AG08395 (cell line): ENCODE measurements at regions not wholly inside any gene's neighbourhood (a gene's known extent, or its start where the extent isn't known, plus 50 kb on each side); places are given as distances from the start of the nearest gene placed in this dataset.
"Not testable (repeated sequence)": the region's sequence is repeated elsewhere in the genome, so short reads cannot be mapped to it uniquely, and the experiment has no call there.

Experiments used
- DNase-seq: peaks from one replicate; pipeline ENCODE4 v3.0.0; 2012; ENCODE audit warnings: mixed read lengths, low spot score

DNA sequence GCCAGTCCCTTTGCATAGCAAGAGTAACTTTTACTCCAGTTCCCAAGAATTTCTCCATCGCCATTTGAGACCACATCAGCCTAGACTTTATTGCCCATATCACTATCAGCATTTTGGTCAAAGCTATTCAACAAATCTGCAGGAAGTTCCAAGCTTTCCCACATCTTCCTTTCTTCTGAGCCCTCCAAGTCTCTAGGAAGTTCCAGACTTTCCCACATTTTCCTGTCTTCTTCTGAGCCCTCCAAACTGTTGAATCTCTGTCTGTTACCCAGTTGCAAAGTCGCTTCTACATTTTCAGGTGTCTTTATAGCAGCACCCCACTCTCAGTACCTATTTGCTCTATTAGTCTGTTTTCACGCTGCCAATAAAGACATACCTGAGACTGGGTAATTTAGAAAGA, 386.4 kb upstream of the KCND2 start:
- DNase-seq = not testable (repeated sequence)

DNA sequence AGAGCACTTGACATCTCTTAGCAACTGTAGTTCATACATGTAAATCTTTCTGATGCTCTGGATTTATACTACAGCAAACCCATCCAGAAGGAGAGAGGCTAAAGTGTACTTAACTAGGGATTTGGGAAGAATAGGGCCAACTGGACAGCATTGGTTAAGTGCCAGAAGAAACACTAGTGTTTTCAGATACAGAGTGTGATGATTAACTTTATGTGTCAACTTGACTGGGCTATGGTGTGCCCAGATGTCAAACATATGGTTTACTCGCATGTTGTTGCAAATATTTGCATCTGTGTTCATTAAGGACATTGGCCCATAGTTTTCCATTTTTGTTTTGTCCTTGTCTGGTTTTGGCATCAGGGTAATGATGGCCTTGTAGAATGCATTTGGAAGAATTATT, 384.7 kb upstream of the KCND2 start:
- DNase-seq = no peak

DNA sequence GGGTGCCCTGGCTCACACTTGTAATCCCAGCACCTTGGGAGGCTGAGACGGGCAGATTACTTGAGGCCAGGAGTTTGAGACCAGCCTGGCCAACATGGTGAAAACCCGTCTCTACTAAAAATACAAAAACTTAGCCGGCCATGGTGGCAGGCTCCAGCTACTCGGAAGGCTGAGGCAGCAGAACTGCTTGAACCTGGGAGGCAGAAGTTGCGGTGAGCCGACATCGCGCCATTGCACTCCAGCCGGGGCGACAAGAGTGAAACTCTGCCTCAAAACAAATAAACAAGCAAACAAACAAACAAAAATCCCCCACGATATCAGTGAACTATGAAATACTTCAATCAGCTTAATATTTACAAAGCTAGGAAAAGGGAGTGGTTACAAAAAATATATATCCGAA, 382.3 kb upstream of the KCND2 start:
- no peak for DNase-seq

DNA sequence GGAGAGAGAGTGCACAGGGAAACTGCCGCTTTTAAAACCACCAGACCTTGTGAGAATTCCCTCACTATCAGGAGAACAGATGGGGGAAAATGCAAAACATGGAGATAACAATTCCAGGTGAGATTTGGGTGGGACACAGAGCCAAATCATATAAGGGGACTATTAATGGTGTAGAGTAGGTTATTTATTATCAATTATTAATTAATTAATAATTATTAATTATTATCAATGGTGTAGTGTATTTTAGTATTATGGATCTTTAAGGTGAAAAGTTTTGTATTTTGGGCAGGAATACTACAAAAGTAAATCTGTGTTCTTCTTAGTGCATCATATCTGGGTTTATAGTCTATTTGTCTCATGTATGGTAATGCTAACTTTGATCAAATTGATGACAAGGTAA, 377.7 kb upstream of the KCND2 start:
- DNase-seq = no peak

DNA sequence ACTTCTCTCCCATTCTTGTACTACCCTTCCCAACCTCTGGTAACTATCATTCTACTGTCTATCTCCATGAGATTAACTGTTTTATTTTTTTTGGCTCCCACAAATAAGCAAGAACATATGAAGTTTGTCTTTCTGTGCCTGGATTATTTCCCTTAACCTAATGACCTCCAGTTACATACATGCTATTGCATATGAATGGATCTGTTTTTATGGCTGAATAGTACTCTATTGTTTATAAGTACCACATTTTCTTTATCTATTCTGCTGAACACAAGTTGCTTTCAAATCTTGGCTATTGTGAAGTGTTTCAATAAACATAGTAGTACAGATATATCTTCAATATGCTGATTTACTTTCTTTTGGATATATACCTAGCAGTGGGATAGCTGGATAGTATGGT, 376.6 kb upstream of the KCND2 start:
- DNase-seq = no peak

DNA sequence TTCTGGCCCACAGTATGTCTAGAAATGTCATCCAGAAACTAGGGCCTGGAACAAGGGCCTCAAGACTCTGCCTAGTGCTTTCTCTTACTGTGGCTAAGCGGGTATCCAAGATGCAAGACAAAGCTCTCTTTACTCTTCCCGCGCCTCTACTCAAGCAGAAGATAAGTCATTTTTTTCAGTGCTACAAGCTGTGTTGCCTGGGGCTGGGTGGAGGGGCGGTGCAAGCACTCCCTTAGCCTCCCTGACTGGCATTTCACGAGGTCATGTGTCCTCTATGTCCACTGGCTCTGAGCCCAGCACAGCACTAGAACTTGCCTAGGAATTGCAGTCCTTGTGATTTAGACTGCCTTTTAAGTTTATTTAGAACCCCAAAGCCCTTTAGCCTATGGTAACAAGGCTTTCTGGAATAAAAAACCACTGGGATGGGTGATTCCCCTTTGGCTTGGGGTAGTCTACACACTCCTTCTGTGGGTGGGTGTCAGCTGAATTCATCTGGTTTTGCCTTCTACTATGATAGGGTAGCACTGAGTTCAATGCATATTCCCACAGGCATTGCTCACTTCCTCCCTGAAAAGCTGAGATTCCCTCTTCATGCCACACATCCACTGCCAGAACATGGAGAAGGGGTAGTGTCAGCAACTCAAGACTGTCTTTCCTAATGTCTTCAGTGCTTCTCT, 371.8 kb upstream of the KCND2 start:
- no peak for DNase-seq

DNA sequence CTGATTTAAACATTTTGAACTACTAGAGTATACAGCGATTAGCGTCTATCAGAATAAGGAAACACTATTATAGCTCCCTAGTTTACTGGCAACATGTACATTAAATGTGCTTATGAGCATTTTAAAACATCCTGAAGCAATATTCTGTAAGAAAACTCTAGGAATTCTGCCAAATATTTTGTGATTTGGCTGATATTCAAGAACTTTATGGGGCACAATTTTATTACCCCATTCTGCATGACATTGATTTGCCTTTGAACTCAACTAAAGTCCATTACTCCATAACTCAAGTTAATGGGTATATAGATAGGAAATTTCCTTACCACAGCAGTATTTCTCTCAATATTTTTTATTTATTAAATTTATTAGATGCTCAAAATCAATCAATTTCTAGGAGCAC, 369.9 kb upstream of the KCND2 start:
- no peak for DNase-seq

DNA sequence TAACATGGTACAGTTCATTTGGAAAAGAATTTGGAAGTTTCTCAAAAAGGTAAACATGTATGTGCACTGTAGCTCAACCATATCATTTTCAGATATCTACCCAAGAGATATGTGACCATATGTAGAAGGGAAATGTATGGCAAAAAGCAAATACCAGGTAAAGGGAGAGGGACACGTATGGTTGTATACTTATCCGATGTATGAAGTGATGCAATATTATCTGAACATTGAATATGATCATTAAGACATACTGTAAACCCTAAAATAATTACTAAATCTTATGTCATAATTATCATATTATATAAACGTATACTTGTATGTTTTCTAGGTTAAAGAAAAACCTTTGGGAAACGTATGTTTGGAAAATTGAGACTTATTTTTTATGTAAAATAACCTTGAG, 367.5 kb upstream of the KCND2 start:
- no peak for DNase-seq

DNA sequence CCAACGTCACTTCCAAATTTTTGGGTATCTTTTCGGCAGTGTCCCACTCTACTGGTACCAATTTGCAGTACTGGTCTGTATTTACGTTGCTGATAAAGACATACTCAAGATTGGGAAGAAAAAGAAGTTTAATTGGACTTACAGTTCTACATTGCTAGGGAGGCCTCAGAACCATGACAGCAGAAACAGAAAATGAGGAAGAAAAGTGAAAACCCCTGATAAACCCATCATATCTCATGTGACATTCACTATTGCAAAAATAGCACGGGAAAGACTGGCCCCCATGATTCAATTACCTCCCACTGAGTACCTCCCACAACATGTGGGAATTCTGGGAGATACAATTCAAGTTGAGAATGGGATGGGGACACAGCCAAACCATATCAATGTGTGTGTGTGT, 364.0 kb upstream of the KCND2 start:
- no peak for DNase-seq

DNA sequence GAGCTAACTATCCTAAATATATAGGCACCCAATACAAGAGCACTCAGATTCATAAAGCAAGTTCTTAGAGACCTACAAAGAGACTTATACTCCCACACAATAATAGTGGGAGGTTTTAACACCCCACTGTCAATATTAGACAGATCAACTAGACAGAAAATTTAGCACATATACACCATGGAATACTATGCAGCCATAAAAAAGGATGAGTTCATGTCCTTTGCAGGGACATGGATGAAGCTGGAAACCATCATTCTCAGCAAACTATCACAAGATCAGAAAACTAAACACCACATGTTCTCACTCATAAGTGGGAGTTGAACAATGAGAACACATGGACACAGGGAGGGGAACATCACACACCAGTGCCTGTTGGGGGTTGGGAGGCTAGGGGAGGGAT, 358.9 kb upstream of the KCND2 start:
- not testable (repeated sequence) for DNase-seq

DNA sequence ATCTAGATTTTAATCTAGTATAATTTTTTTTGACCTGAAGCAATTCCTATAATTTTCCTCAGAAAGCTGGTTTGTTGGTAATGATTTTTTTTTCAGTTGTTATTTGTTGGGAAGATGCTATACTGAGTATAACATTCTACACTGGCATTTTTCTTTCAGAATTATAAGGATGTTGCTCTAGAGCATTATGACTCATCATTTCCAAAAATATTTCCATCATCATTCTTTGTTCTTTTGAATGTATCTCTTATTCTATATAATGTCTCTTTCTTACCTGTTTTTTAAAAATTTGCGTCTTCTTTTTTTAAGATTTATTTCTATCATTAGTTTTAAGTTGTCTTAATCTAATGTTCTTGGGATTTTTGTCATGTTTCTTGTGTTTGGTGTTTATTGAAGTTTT, 356.5 kb upstream of the KCND2 start:
- DNase-seq = no peak

DNA sequence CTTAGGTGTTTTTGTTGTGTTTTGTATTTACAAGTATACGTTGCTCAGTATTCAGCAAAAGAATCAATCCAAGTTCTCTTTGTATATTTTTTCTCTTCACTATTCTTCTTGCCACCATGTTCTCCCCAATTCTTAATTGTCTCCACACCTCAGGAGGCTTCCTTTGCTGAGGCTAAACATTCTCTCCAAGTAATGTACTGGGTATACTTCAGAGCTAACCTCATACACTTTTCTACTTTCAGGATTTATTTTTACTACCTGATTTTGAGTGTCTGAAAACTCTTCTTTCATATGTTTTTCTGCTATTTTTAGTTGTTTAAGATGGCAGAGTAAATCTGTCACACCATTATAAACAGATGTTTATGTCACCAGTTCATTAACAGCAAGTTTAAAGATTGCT, 354.8 kb upstream of the KCND2 start:
- DNase-seq = no peak

DNA sequence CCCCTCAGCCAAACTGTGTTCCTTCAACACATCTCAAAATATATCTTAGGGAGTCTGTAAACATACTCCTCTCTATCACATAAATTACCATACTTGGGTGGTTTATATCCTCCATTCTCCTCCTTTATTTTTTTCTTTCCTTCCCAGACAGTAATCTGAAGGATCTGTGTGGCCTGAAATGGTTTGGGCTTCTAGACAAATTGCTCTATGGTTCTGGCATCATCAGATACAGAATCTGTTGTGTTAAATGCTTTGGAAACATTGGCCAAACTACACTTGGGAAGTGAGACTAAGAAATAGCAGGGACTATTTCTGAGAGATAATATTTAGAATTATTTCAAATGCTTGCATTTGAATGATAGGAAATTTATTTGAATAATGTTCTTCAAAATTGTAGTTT, 353.0 kb upstream of the KCND2 start:
- no peak for DNase-seq

DNA sequence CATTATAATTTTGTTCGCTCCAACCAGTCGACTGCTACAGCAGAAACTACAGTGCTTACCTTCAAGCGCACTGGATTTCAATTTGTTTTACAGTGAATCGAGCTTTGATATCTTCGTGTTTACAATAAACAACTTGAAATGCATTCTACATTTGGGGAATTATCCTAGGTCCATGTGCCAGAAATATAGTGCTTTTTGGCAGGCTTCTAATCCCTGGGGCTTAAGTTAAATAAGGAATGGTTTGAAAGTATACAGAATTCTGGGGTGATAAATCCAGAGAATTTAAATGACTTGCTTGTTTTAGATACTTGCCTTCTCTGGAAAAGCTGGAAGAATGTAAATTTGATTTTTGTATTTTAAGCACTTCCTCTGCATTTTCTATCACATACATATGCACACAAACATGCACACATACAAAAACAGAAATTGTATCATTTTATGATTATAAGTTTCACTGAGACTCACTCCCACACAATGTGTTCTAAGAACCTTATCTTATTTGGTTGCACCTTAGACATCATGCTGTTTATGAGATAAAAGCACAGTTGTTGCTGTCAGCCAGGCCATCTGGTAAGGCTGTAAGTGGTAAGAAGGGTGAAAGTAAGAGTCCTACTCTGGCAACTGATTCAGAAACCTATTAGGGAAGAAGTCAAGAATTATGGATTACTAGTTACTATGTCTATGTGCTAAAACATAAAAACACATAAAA, 347.2 kb upstream of the KCND2 start:
- DNase-seq = no peak

DNA sequence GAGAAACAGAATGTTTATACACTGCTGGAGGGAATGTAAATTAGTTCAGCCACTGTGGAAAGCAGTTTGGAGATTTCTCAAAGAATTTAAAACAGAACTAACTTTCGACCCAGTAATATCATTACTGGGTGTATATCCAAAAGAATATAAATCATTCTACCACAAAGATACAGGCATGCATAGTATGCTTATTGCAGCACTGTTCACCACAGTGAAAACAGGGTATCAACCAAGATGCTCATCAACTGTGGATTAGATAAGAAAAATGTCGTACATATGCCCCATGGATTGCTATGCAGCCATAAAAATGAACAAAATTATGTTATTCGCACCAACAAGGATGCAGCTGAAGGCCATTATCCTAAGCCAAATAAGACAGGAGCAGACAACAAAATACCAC, 343.1 kb upstream of the KCND2 start:
- DNase-seq = no peak

DNA sequence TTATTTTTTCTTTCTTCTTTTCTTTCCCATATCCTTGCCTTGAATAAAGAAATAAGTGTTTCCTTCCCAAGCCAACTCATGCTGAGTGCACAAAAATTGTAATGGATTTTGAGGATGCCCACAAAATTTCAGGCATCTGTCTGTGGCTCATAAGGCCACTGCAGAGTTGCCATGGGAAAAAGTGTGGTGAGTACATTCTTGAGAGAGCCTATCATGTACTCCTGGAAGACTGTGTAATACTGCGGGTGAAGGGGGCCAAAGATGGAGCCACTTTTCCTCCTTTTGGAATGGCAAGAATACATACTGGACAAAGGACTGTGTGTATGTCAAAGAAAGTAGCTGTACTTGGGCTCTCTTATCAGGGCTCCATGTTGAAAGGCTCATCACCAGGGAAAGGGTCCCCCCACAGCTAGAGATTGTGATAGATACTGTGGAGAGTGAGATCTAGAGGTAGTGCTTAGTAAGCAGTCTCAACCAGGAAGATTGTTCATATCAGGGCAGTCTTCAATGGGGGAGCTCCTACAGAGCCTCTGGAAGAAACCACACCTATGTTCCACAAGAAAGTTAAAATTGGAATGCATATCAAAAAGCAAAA, 341.6 kb upstream of the KCND2 start:
- no peak for DNase-seq

DNA sequence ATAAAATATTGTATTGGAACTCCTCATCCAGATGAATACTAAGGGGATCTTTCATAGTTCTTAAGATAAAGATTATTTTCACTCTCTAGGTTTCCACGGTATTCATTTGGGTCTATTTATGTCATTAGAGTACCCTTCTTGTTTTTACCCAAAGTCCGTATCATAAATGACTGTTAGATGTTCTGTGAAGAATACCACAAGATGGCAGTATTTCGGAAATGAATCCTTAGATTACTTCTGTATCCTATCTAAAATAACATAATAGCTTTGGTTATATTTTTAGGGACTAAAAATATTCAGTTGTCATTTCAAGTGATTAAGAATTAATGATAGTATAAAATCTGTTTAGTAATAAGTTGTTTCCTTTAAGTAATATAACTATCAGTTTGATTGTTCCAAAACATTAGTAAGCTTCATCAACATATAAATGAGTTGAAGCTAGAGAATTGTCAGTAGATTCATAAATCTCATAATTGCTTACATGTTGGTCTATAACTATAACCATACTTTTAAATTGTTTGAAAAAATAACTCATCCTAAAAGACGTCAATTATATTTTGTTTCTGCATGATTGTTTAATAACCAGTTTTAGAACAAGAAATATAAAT, 337.5 kb upstream of the KCND2 start:
- DNase-seq = no peak

DNA sequence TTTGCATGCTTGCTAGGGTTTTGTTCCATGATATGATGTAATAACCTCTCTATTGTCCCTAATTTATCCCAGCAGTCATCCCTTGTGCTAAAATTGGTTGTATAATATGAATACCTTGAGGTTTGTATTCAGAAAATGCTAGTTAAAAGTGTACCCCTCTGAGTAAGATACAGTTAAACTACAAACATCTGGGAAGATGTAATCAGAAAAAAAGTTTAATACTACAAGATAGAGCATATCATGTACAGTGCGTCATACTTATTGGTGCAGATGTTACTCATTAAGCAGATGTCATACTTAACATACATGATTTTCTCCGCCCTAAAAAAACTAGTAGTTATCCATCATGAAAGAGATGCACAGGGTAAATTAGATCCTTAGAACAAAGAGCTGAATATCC, 336.1 kb upstream of the KCND2 start:
- no peak for DNase-seq

DNA sequence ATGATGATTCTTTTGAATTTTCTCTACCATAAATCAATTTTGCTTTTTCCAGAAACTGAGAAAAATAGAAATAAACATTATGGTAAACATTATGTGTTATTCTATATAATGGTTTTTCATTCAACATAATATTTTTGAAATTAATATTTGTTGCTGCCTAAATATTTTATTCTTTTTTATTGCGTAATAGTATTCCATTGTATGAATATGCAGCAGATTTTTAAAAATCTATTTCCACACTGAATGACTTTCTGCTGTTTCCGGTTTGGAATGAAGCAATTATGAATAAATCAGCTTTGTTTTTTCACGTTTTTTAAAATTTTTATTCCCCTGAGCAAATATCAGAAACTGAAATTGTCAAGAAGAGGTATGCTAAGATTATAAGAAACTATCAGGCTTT, 335.2 kb upstream of the KCND2 start:
- DNase-seq = no peak

DNA sequence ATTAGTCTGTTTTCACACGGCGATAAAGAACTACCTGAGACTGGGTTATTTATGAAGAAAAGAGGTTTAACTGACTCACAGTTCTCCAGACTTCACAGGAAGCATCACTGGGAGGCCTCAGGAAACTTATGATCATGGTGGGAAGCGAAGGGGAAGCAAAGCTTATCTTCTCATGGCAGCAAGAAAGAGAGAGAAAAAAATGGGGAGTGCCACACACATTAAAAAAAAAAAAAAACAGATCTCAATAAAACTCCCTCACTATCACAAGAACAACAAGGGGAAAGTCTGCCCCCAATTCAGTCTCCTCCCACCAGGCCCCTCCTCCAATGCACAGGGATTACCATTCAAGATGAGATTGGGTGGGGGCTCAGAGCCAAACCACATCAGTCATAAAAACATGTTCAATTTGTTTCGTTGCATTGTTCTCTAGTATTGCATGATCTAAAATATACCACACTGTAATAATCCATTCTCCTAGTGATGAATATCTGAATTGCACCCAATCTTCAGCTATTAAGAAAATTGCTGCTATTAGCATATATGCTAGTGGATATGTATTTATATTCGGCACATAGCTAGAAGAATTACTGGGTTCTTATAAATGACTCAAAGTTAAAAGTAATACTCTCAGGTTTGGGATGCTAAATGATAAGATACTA, 328.9 kb upstream of the KCND2 start:
- no peak for DNase-seq

DNA sequence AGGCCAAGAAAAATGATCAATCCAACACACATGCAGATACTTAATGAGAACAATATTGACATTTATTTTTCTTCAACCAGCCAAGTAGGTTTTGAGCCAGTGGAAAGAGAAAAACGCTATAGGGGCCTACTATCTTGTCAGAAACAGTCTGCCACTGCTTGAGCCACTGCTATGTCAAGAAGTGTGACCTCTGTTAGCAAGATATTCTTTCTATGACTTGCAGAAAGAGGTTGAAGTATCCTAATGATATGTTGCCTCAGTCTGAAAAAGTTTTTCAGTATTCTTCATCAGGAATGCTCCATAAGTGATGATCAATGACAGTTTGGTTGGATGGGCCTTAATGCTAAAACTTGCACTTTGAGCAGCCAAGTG, 328.4 kb upstream of the KCND2 start:
- DNase-seq = no peak

DNA sequence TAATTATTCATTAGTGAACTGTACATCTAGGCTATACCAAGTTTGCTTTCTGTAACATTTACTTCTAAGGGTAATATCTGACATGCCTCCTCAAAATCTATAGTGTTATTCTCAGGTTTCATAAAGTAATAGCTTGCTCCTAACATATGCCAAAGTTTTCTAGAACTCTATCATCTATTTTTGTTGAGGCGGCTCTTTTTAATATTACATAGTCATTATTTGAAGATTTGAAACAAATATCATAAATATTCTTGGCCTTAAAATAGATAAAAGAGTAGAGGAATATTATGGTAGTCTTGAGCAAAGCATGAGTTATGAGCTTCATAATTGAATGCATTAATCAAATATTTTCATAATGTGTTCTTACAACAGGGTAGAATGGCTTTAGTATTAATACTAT, 327.2 kb upstream of the KCND2 start:
- no peak for DNase-seq

DNA sequence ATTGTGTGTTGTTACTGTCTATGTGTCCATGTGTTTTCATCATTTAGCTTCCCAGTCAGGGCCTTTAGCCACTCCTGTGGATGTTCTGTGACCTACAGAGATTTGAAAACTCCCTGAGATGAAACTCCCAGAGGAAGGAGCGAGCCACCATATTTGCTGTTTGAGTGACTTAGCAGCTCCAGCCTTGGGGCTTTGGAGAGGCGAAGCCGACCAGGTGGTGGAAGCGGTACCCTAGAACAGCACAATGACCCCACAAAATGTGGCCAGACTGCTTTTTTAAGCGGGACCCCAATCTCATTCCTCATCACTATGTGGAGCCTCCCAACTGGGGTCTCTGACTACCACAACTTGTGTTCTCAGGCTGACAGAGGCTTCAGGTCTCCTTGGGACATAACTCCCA, 323.9 kb upstream of the KCND2 start:
- no peak for DNase-seq
